Stimulated activated CD8-positive, alpha-beta memory T cell treated with anti-CD3 and anti-CD28 coated beads, Interleukin-4, amount 100 ng/mL, for 48 hours (primary cell): ENCODE measurements at regions not wholly inside any gene's neighbourhood (a gene's known extent, or its start where the extent isn't known, plus 50 kb on each side); places are given as distances from the start of the nearest gene placed in this dataset.

ENCODE experiments used
- DNase-seq: peaks from one replicate; pipeline ENCODE4 v3.0.0-alpha.2; 2020

- DNase-seq = no peak
Measured at GRCh38 chr9:27755846-27756245, 182.6 kb upstream of the C9orf72 start.

- no peak for DNase-seq
Measured at GRCh38 chr9:27756418-27756817, 183.1 kb upstream of the C9orf72 start.

- no peak for DNase-seq
Measured at GRCh38 chr9:27763831-27764230, 190.6 kb upstream of the C9orf72 start.

- DNase-seq = no peak
Measured at GRCh38 chr9:27765266-27766072, 192.2 kb upstream of the C9orf72 start.

- no peak for DNase-seq
Measured at GRCh38 chr9:27766073-27766835, 193.0 kb upstream of the C9orf72 start.

GRCh38 chr9:27768781-27769180, 195.5 kb upstream of the C9orf72 start:
- DNase-seq = no peak

GRCh38 chr9:27770541-27770940, 197.3 kb upstream of the C9orf72 start:
- DNase-seq = no peak

GRCh38 chr9:27771803-27772545, 198.7 kb upstream of the C9orf72 start:
- no peak for DNase-seq

- DNase-seq = peak; percentile 43
Measured at GRCh38 chr9:27784847-27785713, 211.8 kb upstream of the C9orf72 start.

GRCh38 chr9:27785714-27786100, 212.4 kb upstream of the C9orf72 start:
- DNase-seq = no peak

- no peak for DNase-seq
Measured at GRCh38 chr9:27787891-27788290, 214.6 kb upstream of the C9orf72 start.

- DNase-seq = no peak
Measured at GRCh38 chr9:27791311-27791710, 218.0 kb upstream of the C9orf72 start.

GRCh38 chr9:27792971-27793689, 219.8 kb upstream of the C9orf72 start:
- DNase-seq = no peak

GRCh38 chr9:27799326-27799725, 226.0 kb upstream of the C9orf72 start:
- DNase-seq = no peak

- no peak for DNase-seq
Measured at GRCh38 chr9:27800159-27800558, 226.9 kb upstream of the C9orf72 start.

GRCh38 chr9:27800692-27801370, 227.6 kb upstream of the C9orf72 start:
- no peak for DNase-seq

- DNase-seq = no peak
Measured at GRCh38 chr9:27801545-27801944, 228.3 kb upstream of the C9orf72 start.

- DNase-seq = no peak
Measured at GRCh38 chr9:27802418-27802817, 229.1 kb upstream of the C9orf72 start.

- DNase-seq = no peak
Measured at GRCh38 chr9:27808864-27809263, 235.6 kb upstream of the C9orf72 start.

GRCh38 chr9:27817747-27818146, 244.5 kb upstream of the C9orf72 start:
- DNase-seq = no peak

GRCh38 chr9:27818348-27818747, 245.1 kb upstream of the C9orf72 start:
- no peak for DNase-seq
